ENCODE measurements at regions not wholly inside any gene's neighbourhood (a gene's known extent, or its start where the extent isn't known, plus 50 kb on each side); places are given as distances from the start of the nearest gene placed in this dataset.
"Not testable (repeated sequence)": the region's sequence is repeated elsewhere in the genome, so short reads cannot be mapped to it uniquely, and the experiment has no call there.

GRCh38 chr6:167226791-167227190 lies 64.3 kb upstream of the UNC93A start:
- no peak for DNase-seq (ENCODE audit: extremely low read depth in 1 of 11, low read depth in 9 of 11, low spot score in 4 of 11)

- no peak for DNase-seq (ENCODE audit: extremely low read depth in 1 of 11, low read depth in 9 of 11, low spot score in 4 of 11)
Observed at GRCh38 chr6:167227984-167228383, 63.1 kb upstream of the UNC93A start.

- DNase-seq (ENCODE audit: extremely low read depth in 1 of 11, low read depth in 9 of 11, low spot score in 4 of 11) = no peak
Observed at GRCh38 chr6:167229586-167229985, 61.5 kb upstream of the UNC93A start.

- DNase-seq (ENCODE audit: extremely low read depth in 1 of 11, low read depth in 9 of 11, low spot score in 4 of 11) = no peak
Observed at GRCh38 chr6:167230288-167230687, 60.8 kb upstream of the UNC93A start.

- no peak for DNase-seq (ENCODE audit: extremely low read depth in 1 of 11, low read depth in 9 of 11, low spot score in 4 of 11)
Observed at GRCh38 chr6:167232356-167232755, 58.8 kb upstream of the UNC93A start.

GRCh38 chr6:167233490-167233889 lies 57.6 kb upstream of the UNC93A start:
- no peak for DNase-seq (ENCODE audit: extremely low read depth in 1 of 11, low read depth in 9 of 11, low spot score in 4 of 11)

- DNase-seq (ENCODE audit: extremely low read depth in 1 of 11, low read depth in 9 of 11, low spot score in 4 of 11) = not testable (repeated sequence)
Observed at GRCh38 chr6:167234576-167234975, 56.5 kb upstream of the UNC93A start.

GRCh38 chr6:167235005-167235404 lies 56.1 kb upstream of the UNC93A start:
- DNase-seq (ENCODE audit: extremely low read depth in 1 of 11, low read depth in 9 of 11, low spot score in 4 of 11) = no peak

- no peak for DNase-seq (ENCODE audit: extremely low read depth in 1 of 11, low read depth in 9 of 11, low spot score in 4 of 11)
Observed at GRCh38 chr6:167235421-167236238, 55.5 kb upstream of the UNC93A start.

GRCh38 chr6:167236239-167236571 lies 54.9 kb upstream of the UNC93A start:
- no peak for DNase-seq (ENCODE audit: extremely low read depth in 1 of 11, low read depth in 9 of 11, low spot score in 4 of 11)

GRCh38 chr6:167237438-167238145 lies 53.5 kb upstream of the UNC93A start:
- no peak for DNase-seq (ENCODE audit: extremely low read depth in 1 of 11, low read depth in 9 of 11, low spot score in 4 of 11)

GRCh38 chr6:167238146-167238693 lies 52.9 kb upstream of the UNC93A start:
- DNase-seq (ENCODE audit: extremely low read depth in 1 of 11, low read depth in 9 of 11, low spot score in 4 of 11) = peak in 1 of 11 donors; percentile 25

GRCh38 chr6:167238694-167239467 lies 52.2 kb upstream of the UNC93A start:
- DNase-seq (ENCODE audit: extremely low read depth in 1 of 11, low read depth in 9 of 11, low spot score in 4 of 11) = no peak

- not testable (repeated sequence) for DNase-seq (ENCODE audit: extremely low read depth in 1 of 11, low read depth in 9 of 11, low spot score in 4 of 11)
Observed at GRCh38 chr6:167239470-167239869, 51.6 kb upstream of the UNC93A start.

- no peak for DNase-seq (ENCODE audit: extremely low read depth in 1 of 11, low read depth in 9 of 11, low spot score in 4 of 11)
Observed at GRCh38 chr6:167240034-167240541, 51.0 kb upstream of the UNC93A start.
